H1 (cell line): ENCODE measurements at regions not wholly inside any gene's neighbourhood (a gene's known extent, or its start where the extent isn't known, plus 50 kb on each side); places are given as distances from the start of the nearest gene placed in this dataset.

Experiments used
- EP300 ChIP-seq, 2 experiments: IDR thresholded peaks; 1 replicate in 1 of 2; 2 replicates in 1 of 2; pipeline ENCODE4 v1.6.1; 2011 to 2012; ENCODE audit warnings: low read depth in 2 of 2, low read length in 2 of 2, mild to moderate bottlenecking in 2 of 2, borderline replicate concordance in 1 of 2, inconsistent platforms in 1 of 2, moderate library complexity in 1 of 2
- EZH2 ChIP-seq: fragments of 200-600 bp; sonication (generic); IDR thresholded peaks from 2 replicates; pipeline ENCODE4 v1.7.1; 2012; ENCODE audit warnings: low read depth, mild to moderate bottlenecking, moderate library complexity, low read length, inconsistent platforms; ENCODE audit not compliant: severe bottlenecking
- JUND ChIP-seq: IDR thresholded peaks from 2 replicates; pipeline ENCODE4 v1.6.1; 2011; ENCODE audit warnings: mild to moderate bottlenecking, improper control_type of control experiment, low read length
- KDM5A ChIP-seq: fragments of 200-600 bp; IDR thresholded peaks from 2 replicates; pipeline ENCODE4 v1.7.1; 2012; ENCODE audit warnings: mild to moderate bottlenecking, low read length, inconsistent platforms, mixed read lengths
- NRF1 ChIP-seq: IDR thresholded peaks from 2 replicates; pipeline ENCODE4 v1.6.1; 2011; ENCODE audit warnings: mild to moderate bottlenecking, low read depth, low read length, improper control_type of control experiment
- RFX5 ChIP-seq: IDR thresholded peaks from 2 replicates; pipeline ENCODE4 v1.6.1; 2011; ENCODE audit warnings: low read depth, low read length, improper control_type of control experiment, borderline replicate concordance
- SP1 ChIP-seq: IDR thresholded peaks from 2 replicates; pipeline ENCODE4 v1.6.1; 2011; ENCODE audit warnings: low read depth, low read length
- SRF ChIP-seq: IDR thresholded peaks from 2 replicates; pipeline ENCODE4 v1.6.1; 2011; ENCODE audit warnings: mild to moderate bottlenecking, low read depth, low read length, moderate library complexity
- TCF12 ChIP-seq: IDR thresholded peaks from 2 replicates; pipeline ENCODE4 v1.6.1; 2011; ENCODE audit warnings: low read depth, mild to moderate bottlenecking, low read length
- ZNF274 ChIP-seq: IDR thresholded peaks from 2 replicates; pipeline ENCODE4 v1.7.0; 2012; ENCODE audit warnings: low read length, borderline replicate concordance; ENCODE audit errors: extremely low read depth
- TF ChIP-seq, protein P1 (sequence below), 3 experiments: IDR thresholded peaks; 1 replicate in 2 of 3; 2 replicates in 1 of 3; pipeline versions ENCODE4 v1.5.1 to v1.6.1; 2011; ENCODE audit warnings: low read length in 3 of 3, mild to moderate bottlenecking in 3 of 3, inconsistent platforms in 2 of 3, low read depth in 1 of 3, moderate library complexity in 1 of 3; ENCODE audit not compliant: insufficient read depth in 1 of 3; ENCODE audit errors: control extremely low read depth in 1 of 3
- TF ChIP-seq, protein P2 (sequence below): IDR thresholded peaks from 2 replicates; pipeline ENCODE4 v1.6.1; 2011; ENCODE audit warnings: low read length, improper control_type of control experiment
- TF ChIP-seq, protein P3 (sequence below): IDR thresholded peaks from 2 replicates; pipeline ENCODE4 v1.6.1; 2011; ENCODE audit warnings: low read depth, mild to moderate bottlenecking, low read length; ENCODE audit not compliant: insufficient read depth

DNA sequence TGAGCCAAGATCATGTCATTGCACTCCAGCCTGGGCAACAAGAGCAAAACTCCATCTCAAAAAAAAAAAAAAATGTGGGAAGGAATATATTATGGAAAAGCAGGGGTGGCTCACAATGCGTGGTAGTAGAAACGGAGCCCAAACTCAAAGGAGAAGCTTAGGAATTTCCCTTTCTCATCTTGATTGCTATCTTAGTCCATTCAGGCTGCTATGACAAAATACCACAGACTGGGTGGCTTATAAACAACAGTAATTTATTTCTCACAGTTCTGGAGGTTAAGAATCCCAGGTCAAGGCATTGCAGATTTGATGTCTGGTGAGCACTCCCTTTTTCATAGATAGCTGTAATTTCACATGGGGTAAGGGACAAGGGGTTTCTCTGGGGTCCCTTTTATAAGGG is 153.8 kb upstream of the KRR1 start:
- TF ChIP-seq, protein P1, sequence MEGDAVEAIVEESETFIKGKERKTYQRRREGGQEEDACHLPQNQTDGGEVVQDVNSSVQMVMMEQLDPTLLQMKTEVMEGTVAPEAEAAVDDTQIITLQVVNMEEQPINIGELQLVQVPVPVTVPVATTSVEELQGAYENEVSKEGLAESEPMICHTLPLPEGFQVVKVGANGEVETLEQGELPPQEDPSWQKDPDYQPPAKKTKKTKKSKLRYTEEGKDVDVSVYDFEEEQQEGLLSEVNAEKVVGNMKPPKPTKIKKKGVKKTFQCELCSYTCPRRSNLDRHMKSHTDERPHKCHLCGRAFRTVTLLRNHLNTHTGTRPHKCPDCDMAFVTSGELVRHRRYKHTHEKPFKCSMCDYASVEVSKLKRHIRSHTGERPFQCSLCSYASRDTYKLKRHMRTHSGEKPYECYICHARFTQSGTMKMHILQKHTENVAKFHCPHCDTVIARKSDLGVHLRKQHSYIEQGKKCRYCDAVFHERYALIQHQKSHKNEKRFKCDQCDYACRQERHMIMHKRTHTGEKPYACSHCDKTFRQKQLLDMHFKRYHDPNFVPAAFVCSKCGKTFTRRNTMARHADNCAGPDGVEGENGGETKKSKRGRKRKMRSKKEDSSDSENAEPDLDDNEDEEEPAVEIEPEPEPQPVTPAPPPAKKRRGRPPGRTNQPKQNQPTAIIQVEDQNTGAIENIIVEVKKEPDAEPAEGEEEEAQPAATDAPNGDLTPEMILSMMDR (IDR thresholded peaks at IDR 0.05; ENCODE audit: control extremely low read depth in 1 of 3, insufficient read depth in 1 of 3, low read depth in 1 of 3, low read length in 3 of 3): no peak
- TF ChIP-seq ZNF274: no peak
- no peak for TF ChIP-seq TCF12
- TF ChIP-seq EZH2: no peak
- no peak for TF ChIP-seq EP300 (IDR thresholded peaks at IDR 0.05; ENCODE audit: borderline replicate concordance in 1 of 2, low read depth in 2 of 2, low read length in 2 of 2)
- no peak for TF ChIP-seq JUND
- TF ChIP-seq SP1: no peak
- no peak for TF ChIP-seq KDM5A
- TF ChIP-seq, protein P2, sequence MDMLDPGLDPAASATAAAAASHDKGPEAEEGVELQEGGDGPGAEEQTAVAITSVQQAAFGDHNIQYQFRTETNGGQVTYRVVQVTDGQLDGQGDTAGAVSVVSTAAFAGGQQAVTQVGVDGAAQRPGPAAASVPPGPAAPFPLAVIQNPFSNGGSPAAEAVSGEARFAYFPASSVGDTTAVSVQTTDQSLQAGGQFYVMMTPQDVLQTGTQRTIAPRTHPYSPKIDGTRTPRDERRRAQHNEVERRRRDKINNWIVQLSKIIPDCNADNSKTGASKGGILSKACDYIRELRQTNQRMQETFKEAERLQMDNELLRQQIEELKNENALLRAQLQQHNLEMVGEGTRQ: no peak
- TF ChIP-seq, protein P3, sequence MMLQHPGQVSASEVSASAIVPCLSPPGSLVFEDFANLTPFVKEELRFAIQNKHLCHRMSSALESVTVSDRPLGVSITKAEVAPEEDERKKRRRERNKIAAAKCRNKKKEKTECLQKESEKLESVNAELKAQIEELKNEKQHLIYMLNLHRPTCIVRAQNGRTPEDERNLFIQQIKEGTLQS: no peak
- no peak for TF ChIP-seq RFX5
- TF ChIP-seq SRF: no peak
- no peak for TF ChIP-seq NRF1
